ENCODE measurements at regions not wholly inside any gene's neighbourhood (a gene's known extent, or its start where the extent isn't known, plus 50 kb on each side); places are given as distances from the start of the nearest gene placed in this dataset.

- WGBS, 2 experiments = 83 to 90% methylated on average over 3 of the region's 3 CpGs
- no peaks in the 10 kb centered on the region for H3K27me3 ChIP-seq (ENCODE audit: control insufficient read depth, insufficient read depth, low read length, poor library complexity, severe bottlenecking)
Observed at GRCh38 chr3:30400926-30401325, 205.5 kb upstream of the TGFBR2 start.

DNA sequence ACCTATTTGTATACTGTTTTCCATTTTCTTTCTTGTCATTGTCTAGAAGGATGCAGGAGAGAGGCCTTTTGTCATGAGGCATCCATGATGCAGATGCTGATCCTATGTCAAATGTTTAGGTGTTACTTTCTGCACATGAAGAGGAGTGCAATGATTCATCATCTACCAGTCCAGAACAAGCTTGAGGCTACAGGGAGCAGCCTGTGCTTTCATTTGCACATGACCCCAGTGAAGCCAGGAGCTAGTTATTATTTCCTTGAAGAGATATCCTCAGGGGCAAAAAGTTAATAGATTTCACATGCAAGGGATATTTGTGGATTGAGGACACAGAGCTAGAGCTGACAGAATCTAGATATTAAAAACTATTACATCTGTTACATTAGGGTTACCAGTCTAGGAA is 204.4 kb upstream of the TGFBR2 start:
- H3K36me3 ChIP-seq (ENCODE audit: control insufficient read depth, insufficient read depth, low read length) = no peaks in the 10 kb centered on the region
- no peak overlapping the region for H3K27ac ChIP-seq (ENCODE audit: insufficient read depth, low read depth, low read length, poor library complexity, severe bottlenecking)
- no peaks in the 10 kb centered on the region for H3K27me3 ChIP-seq (ENCODE audit: control insufficient read depth, insufficient read depth, low read length, poor library complexity, severe bottlenecking)
- no peak overlapping the region for H3K4me3 ChIP-seq (ENCODE audit: insufficient read depth, low read depth, low read length)
- H3K4me1 ChIP-seq (ENCODE audit: control insufficient read depth, insufficient read depth, low read length) = no peaks in the 10 kb centered on the region
- H3K9me3 ChIP-seq (ENCODE audit: control insufficient read depth, low read length) = no peaks in the 10 kb centered on the region

More at GRCh38 chr3:30400926-30401325, 205.5 kb upstream of the TGFBR2 start:
- H3K9me3 ChIP-seq (ENCODE audit: control insufficient read depth, low read length) = no peaks in the 10 kb centered on the region
- no peaks in the 10 kb centered on the region for H3K36me3 ChIP-seq (ENCODE audit: control insufficient read depth, insufficient read depth, low read length)
- no peak overlapping the region for H3K4me3 ChIP-seq (ENCODE audit: insufficient read depth, low read depth, low read length)
- H3K27ac ChIP-seq (ENCODE audit: insufficient read depth, low read depth, low read length, poor library complexity, severe bottlenecking) = no peak overlapping the region
- H3K4me1 ChIP-seq (ENCODE audit: control insufficient read depth, insufficient read depth, low read length) = no peaks in the 10 kb centered on the region

DNA sequence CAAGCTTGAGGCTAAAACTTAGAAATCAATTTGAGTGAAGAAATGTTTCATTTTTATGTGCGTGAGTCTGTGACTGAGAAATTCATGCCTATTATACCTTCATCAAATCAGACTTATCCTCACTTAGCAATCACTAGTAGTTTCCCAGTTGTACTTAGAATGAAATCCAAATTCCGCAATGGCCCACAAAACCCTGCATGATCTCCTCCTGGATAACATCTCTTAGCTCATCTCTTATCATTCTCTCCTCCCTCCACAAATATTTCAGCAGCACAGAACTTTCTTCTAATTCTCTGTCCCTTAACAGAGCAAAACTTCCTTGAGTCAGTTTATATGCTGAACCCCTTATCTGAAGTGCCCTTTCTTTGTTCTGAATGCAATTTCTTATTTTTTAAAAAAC is 198.8 kb upstream of the TGFBR2 start:
- 88 to 97% methylated on average over 2 of the region's 2 CpGs for WGBS, 2 experiments
- Histone ChIP-seq H3K9me3 (ENCODE audit: control insufficient read depth, low read length) (no peaks in the 10 kb centered on the region), H3K4me3 (ENCODE audit: insufficient read depth, low read depth, low read length) (no peak overlapping the region), H3K4me1 (ENCODE audit: control insufficient read depth, insufficient read depth, low read length) (no peaks in the 10 kb centered on the region), H3K27me3 (ENCODE audit: control insufficient read depth, insufficient read depth, low read length, poor library complexity, severe bottlenecking) (no peaks in the 10 kb centered on the region), H3K36me3 (ENCODE audit: control insufficient read depth, insufficient read depth, low read length) (no peaks in the 10 kb centered on the region), H3K27ac (ENCODE audit: insufficient read depth, low read depth, low read length, poor library complexity, severe bottlenecking) (no peak overlapping the region)

DNA sequence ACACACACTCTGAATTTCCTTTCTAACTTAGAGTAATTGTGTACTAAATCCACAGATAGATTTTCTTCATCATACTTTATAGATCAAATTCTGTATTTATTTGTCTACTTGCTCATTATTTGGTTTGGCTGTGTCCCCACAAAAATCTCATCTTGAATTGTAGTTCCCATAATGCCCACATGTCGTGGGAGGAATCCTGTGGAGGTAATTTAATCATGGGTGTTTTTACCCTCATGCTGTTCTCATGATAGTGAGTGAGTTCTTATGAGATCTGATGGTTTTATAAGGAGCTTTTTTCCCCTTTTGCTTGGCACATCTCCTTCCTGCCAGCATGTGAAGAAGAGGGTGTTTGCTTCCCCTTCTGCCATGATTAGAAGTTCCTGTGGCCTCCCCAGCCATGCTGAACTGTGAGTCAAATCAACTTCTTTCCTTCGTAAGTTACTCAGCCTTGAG is 198.3 kb upstream of the TGFBR2 start:
- Histone ChIP-seq H3K27me3 (ENCODE audit: control insufficient read depth, insufficient read depth, low read length, poor library complexity, severe bottlenecking) (no peaks in the 10 kb centered on the region), H3K4me3 (ENCODE audit: insufficient read depth, low read depth, low read length) (no peak overlapping the region), H3K4me1 (ENCODE audit: control insufficient read depth, insufficient read depth, low read length) (no peaks in the 10 kb centered on the region), H3K36me3 (ENCODE audit: control insufficient read depth, insufficient read depth, low read length) (no peaks in the 10 kb centered on the region), H3K27ac (ENCODE audit: insufficient read depth, low read depth, low read length, poor library complexity, severe bottlenecking) (no peak overlapping the region), H3K9me3 (ENCODE audit: control insufficient read depth, low read length) (no peaks in the 10 kb centered on the region)
- WGBS, 2 experiments = 89 to 96% methylated on average over 2 of the region's 2 CpGs

DNA sequence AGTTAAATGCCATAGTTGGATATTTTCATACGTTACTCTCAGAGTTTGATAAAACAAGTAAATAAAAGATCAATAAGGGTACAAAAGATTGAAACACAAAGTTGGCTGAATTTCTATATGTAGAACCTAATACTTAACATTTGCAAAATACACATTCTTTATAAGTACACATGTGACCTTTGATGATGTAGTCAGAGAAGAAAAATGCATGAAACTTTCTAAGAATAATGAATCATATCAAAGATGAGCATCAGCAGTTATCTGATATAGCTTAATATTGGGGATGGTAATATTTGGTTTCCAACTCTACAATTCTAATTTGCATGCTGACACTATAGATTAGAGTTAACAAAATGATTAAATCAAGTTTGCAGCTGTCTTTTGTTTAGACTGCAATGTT is 188.0 kb upstream of the TGFBR2 start:
- H3K27me3 ChIP-seq (ENCODE audit: control insufficient read depth, insufficient read depth, low read length, poor library complexity, severe bottlenecking) = no peaks in the 10 kb centered on the region
- WGBS, 2 experiments = 100% methylated on average over 1 of the region's 1 CpG; no CpG with 5 or more reads in 1 of the 2 experiments
- H3K27ac ChIP-seq (ENCODE audit: insufficient read depth, low read depth, low read length, poor library complexity, severe bottlenecking) = no peak overlapping the region
- no peaks in the 10 kb centered on the region for H3K4me1 ChIP-seq (ENCODE audit: control insufficient read depth, insufficient read depth, low read length)
- H3K9me3 ChIP-seq (ENCODE audit: control insufficient read depth, low read length) = no peaks in the 10 kb centered on the region
- no peaks in the 10 kb centered on the region for H3K36me3 ChIP-seq (ENCODE audit: control insufficient read depth, insufficient read depth, low read length)
- no peak overlapping the region for H3K4me3 ChIP-seq (ENCODE audit: insufficient read depth, low read depth, low read length)

- Histone ChIP-seq H3K27me3 (ENCODE audit: control insufficient read depth, insufficient read depth, low read length, poor library complexity, severe bottlenecking) (no peaks in the 10 kb centered on the region), H3K4me3 (ENCODE audit: insufficient read depth, low read depth, low read length) (no peak overlapping the region)
- 99 to 100% methylated on average over 1 to 2 of the region's 2 CpGs for WGBS, 2 experiments
Observed at GRCh38 chr3:30421266-30421665, 185.1 kb upstream of the TGFBR2 start.

DNA sequence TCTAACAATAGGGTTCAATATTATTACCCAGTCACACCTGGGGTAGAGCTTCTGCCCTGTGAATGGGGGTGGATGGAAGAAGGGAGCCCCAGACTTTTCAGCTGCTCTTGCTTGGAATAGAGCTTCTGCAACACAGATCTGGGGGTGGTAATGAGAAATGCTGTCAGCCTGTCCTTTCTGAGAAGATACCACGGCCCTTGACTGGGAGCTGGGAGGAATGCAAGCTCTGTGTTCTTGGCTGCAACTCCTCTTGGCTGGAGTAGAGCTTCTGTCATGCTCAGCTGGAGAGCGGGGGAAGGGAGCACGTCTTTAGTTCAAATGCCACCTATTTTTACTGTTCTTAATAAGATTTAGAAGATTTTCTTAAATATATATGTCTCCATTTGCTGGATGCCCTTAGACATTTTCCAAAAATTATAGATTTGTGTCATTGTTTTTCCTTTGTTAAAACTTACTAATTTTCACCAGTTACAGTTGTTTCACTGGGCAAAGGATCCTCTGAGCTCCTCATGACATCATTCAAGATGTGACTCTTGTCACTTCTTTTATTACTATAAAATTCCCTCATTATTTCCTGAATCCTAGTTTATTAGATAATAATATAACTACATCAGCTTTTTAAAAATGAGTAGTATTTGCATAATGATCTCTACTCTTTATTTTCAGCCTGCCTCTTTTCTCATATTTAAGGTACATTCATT is 180.0 kb upstream of the TGFBR2 start:
- H3K9me3 ChIP-seq (ENCODE audit: control insufficient read depth, low read length) = no peaks in the 10 kb centered on the region
- H3K27ac ChIP-seq (ENCODE audit: insufficient read depth, low read depth, low read length, poor library complexity, severe bottlenecking) = no peak overlapping the region
- H3K36me3 ChIP-seq (ENCODE audit: control insufficient read depth, insufficient read depth, low read length) = no peaks in the 10 kb centered on the region
- H3K4me1 ChIP-seq (ENCODE audit: control insufficient read depth, insufficient read depth, low read length) = no peaks in the 10 kb centered on the region
- no peaks in the 10 kb centered on the region for H3K27me3 ChIP-seq (ENCODE audit: control insufficient read depth, insufficient read depth, low read length, poor library complexity, severe bottlenecking)
- WGBS, 2 experiments = 21 to 25% methylated on average over 1 to 3 of the region's 3 CpGs
- no peak overlapping the region for H3K4me3 ChIP-seq (ENCODE audit: insufficient read depth, low read depth, low read length)

More at GRCh38 chr3:30421266-30421665, 185.1 kb upstream of the TGFBR2 start:
- no peaks in the 10 kb centered on the region for H3K36me3 ChIP-seq (ENCODE audit: control insufficient read depth, insufficient read depth, low read length)
- no peaks in the 10 kb centered on the region for H3K9me3 ChIP-seq (ENCODE audit: control insufficient read depth, low read length)
- no peak overlapping the region for H3K27ac ChIP-seq (ENCODE audit: insufficient read depth, low read depth, low read length, poor library complexity, severe bottlenecking)
- H3K4me1 ChIP-seq (ENCODE audit: control insufficient read depth, insufficient read depth, low read length) = no peaks in the 10 kb centered on the region

DNA sequence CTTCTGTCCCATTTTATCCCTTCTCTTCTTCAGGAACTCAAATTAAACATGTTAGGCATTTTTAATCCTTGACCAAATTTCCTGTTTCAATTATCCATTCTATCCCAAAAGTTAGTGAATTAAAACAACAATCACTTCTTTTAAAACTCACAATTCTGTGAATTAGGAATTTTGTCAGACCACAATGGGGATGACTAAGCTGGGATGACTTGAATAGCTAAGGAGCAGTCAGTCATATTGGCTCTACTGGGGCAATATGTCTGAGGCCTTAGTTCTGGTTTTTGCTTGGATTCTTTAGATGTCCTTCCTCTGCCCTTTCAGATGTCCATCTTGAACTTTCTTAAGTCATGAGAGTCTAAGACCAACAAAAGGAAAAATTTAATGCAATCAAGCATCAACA is 178.2 kb upstream of the TGFBR2 start:
- Histone ChIP-seq H3K27ac (ENCODE audit: insufficient read depth, low read depth, low read length, poor library complexity, severe bottlenecking) (no peak overlapping the region), H3K4me1 (ENCODE audit: control insufficient read depth, insufficient read depth, low read length) (no peaks in the 10 kb centered on the region), H3K27me3 (ENCODE audit: control insufficient read depth, insufficient read depth, low read length, poor library complexity, severe bottlenecking) (no peaks in the 10 kb centered on the region), H3K36me3 (ENCODE audit: control insufficient read depth, insufficient read depth, low read length) (no peaks in the 10 kb centered on the region), H3K9me3 (ENCODE audit: control insufficient read depth, low read length) (no peaks in the 10 kb centered on the region), H3K4me3 (ENCODE audit: insufficient read depth, low read depth, low read length) (no peak overlapping the region)

GRCh38 chr3:30435861-30436331 is 170.5 kb upstream of the TGFBR2 start:
- Histone ChIP-seq H3K4me1 (ENCODE audit: control insufficient read depth, insufficient read depth, low read length) (peaks cover 14% of the 10 kb centered on the region), H3K36me3 (ENCODE audit: control insufficient read depth, insufficient read depth, low read length) (no peaks in the 10 kb centered on the region), H3K4me3 (ENCODE audit: insufficient read depth, low read depth, low read length) (no peak overlapping the region), H3K27me3 (ENCODE audit: control insufficient read depth, insufficient read depth, low read length, poor library complexity, severe bottlenecking) (no peaks in the 10 kb centered on the region), H3K27ac (ENCODE audit: insufficient read depth, low read depth, low read length, poor library complexity, severe bottlenecking) (no peak overlapping the region), H3K9me3 (ENCODE audit: control insufficient read depth, low read length) (no peaks in the 10 kb centered on the region)
- WGBS, 2 experiments = 83 to 85% methylated on average over 7 of the region's 7 CpGs

- Histone ChIP-seq H3K36me3 (ENCODE audit: control insufficient read depth, insufficient read depth, low read length) (no peaks in the 10 kb centered on the region), H3K27ac (ENCODE audit: insufficient read depth, low read depth, low read length, poor library complexity, severe bottlenecking) (no peak overlapping the region), H3K27me3 (ENCODE audit: control insufficient read depth, insufficient read depth, low read length, poor library complexity, severe bottlenecking) (no peaks in the 10 kb centered on the region), H3K4me3 (ENCODE audit: insufficient read depth, low read depth, low read length) (no peak overlapping the region), H3K9me3 (ENCODE audit: control insufficient read depth, low read length) (no peaks in the 10 kb centered on the region), H3K4me1 (ENCODE audit: control insufficient read depth, insufficient read depth, low read length) (peaks cover 14% of the 10 kb centered on the region)
- 60 to 66% methylated on average over 4 of the region's 4 CpGs for WGBS, 2 experiments
Observed at GRCh38 chr3:30437171-30437601, 169.2 kb upstream of the TGFBR2 start.
